Memory B cell (primary cell): ENCODE measurements at regions not wholly inside any gene's neighbourhood (a gene's known extent, or its start where the extent isn't known, plus 50 kb on each side); places are given as distances from the start of the nearest gene placed in this dataset.

Experiments
- ATAC-seq: fragments of 150-1000 bp; cut with Tn5 transposase; 2 replicates; pipeline ENCODE4 v1.10.0; 2021; ENCODE audit warnings: low read depth, mild to moderate bottlenecking, moderate library complexity
- DNase-seq, 2 donors: peaks; one replicate each; pipeline ENCODE4 v3.0.0; 2022; ENCODE audit warnings: low spot score in 2 of 2
- H3K27ac Mint-ChIP-seq: one replicate; pipeline ENCODE4 v1.8.0; 2022; ENCODE audit warnings: mild to moderate bottlenecking, moderate library complexity, mixed read lengths
- H3K27me3 Mint-ChIP-seq: one replicate; pipeline ENCODE4 v1.8.0; 2022; ENCODE audit warnings: mixed read lengths
- H3K36me3 Mint-ChIP-seq: one replicate; pipeline ENCODE4 v1.8.0; 2022; ENCODE audit warnings: mild to moderate bottlenecking, mixed read lengths
- H3K4me1 Mint-ChIP-seq: one replicate; pipeline ENCODE4 v1.8.0; 2022; ENCODE audit warnings: mixed read lengths
- H3K4me3 Mint-ChIP-seq: one replicate; pipeline ENCODE4 v1.8.0; 2022; ENCODE audit warnings: mild to moderate bottlenecking, moderate library complexity, mixed read lengths
- H3K9me3 Mint-ChIP-seq: one replicate; pipeline ENCODE4 v1.8.0; 2022; ENCODE audit warnings: mixed read lengths

- no peak for ATAC-seq
- Mint-ChIP-seq H3K27me3 (peaks cover 2% of the 10 kb centered on the region), H3K4me3 (no peak overlapping the region), H3K27ac (no peak overlapping the region), H3K4me1 (no peaks in the 10 kb centered on the region), H3K36me3 (no peaks in the 10 kb centered on the region), H3K9me3 (no peaks in the 10 kb centered on the region)
- no peak for DNase-seq
Observed at GRCh38 chr2:126317790-126318431, 338.0 kb upstream of the GYPC start.

- Mint-ChIP-seq H3K27me3 (peaks cover 5% of the 10 kb centered on the region), H3K4me1 (no peaks in the 10 kb centered on the region), H3K9me3 (peaks cover 2% of the 10 kb centered on the region), H3K4me3 (no peak overlapping the region), H3K27ac (no peak overlapping the region), H3K36me3 (no peaks in the 10 kb centered on the region)
- ATAC-seq = no peak
- DNase-seq = no peak
Observed at GRCh38 chr2:126322342-126322741, 333.6 kb upstream of the GYPC start.

- DNase-seq (no peak), ATAC-seq (no peak)
- no peak overlapping the region for H3K4me3 Mint-ChIP-seq
- peaks cover 2% of the 10 kb centered on the region for H3K9me3 Mint-ChIP-seq
- H3K27ac Mint-ChIP-seq = no peak overlapping the region
- no peaks in the 10 kb centered on the region for H3K36me3 Mint-ChIP-seq
- H3K4me1 Mint-ChIP-seq = no peaks in the 10 kb centered on the region
- peaks cover 3% of the 10 kb centered on the region for H3K27me3 Mint-ChIP-seq
Observed at GRCh38 chr2:126325202-126325601, 330.8 kb upstream of the GYPC start.

- Mint-ChIP-seq H3K9me3 (peaks cover 17% of the 10 kb centered on the region), H3K4me1 (no peaks in the 10 kb centered on the region), H3K27ac (no peak overlapping the region), H3K4me3 (no peak overlapping the region), H3K27me3 (peaks cover 3% of the 10 kb centered on the region), H3K36me3 (no peaks in the 10 kb centered on the region)
- DNase-seq (no peak), ATAC-seq (no peak)
Observed at GRCh38 chr2:126329173-126329572, 326.8 kb upstream of the GYPC start.

- H3K27ac Mint-ChIP-seq = no peak overlapping the region
Observed at GRCh38 chr2:126342457-126342856, 313.5 kb upstream of the GYPC start.

GRCh38 chr2:126343136-126343535 is 312.8 kb upstream of the GYPC start:
- Mint-ChIP-seq H3K27me3 (no peaks in the 10 kb centered on the region), H3K4me1 (no peaks in the 10 kb centered on the region), H3K27ac (no peak overlapping the region), H3K4me3 (no peak overlapping the region), H3K9me3 (peaks cover 2% of the 10 kb centered on the region), H3K36me3 (no peaks in the 10 kb centered on the region)
- ATAC-seq (no peak), DNase-seq (no peak)

More at GRCh38 chr2:126342457-126342856, 313.5 kb upstream of the GYPC start:
- ATAC-seq = no peak
- Mint-ChIP-seq H3K36me3 (no peaks in the 10 kb centered on the region), H3K9me3 (peaks cover 2% of the 10 kb centered on the region), H3K4me1 (no peaks in the 10 kb centered on the region), H3K27me3 (no peaks in the 10 kb centered on the region), H3K4me3 (no peak overlapping the region)
- DNase-seq = no peak

- Mint-ChIP-seq H3K4me3 (no peak overlapping the region), H3K27me3 (no peaks in the 10 kb centered on the region), H3K4me1 (no peaks in the 10 kb centered on the region), H3K36me3 (no peaks in the 10 kb centered on the region), H3K9me3 (peaks cover 2% of the 10 kb centered on the region), H3K27ac (no peak overlapping the region)
- DNase-seq = no peak
- ATAC-seq = no peak
Observed at GRCh38 chr2:126344493-126344892, 311.5 kb upstream of the GYPC start.

- ATAC-seq (no peak), DNase-seq (no peak)
- Mint-ChIP-seq H3K4me1 (no peaks in the 10 kb centered on the region), H3K9me3 (peaks cover 2% of the 10 kb centered on the region), H3K36me3 (no peaks in the 10 kb centered on the region), H3K27ac (no peak overlapping the region), H3K4me3 (no peak overlapping the region), H3K27me3 (no peaks in the 10 kb centered on the region)
Observed at GRCh38 chr2:126345691-126346090, 310.3 kb upstream of the GYPC start.

- DNase-seq (no peak), ATAC-seq (no peak)
- Mint-ChIP-seq H3K9me3 (no peaks in the 10 kb centered on the region), H3K27ac (no peak overlapping the region), H3K4me3 (no peak overlapping the region), H3K27me3 (peaks cover 3% of the 10 kb centered on the region), H3K36me3 (no peaks in the 10 kb centered on the region), H3K4me1 (no peaks in the 10 kb centered on the region)
Observed at GRCh38 chr2:126356631-126357030, 299.3 kb upstream of the GYPC start.

GRCh38 chr2:126358122-126358521 is 297.8 kb upstream of the GYPC start:
- H3K27ac Mint-ChIP-seq = no peak overlapping the region
- ATAC-seq = no peak

GRCh38 chr2:126359494-126359893 is 296.5 kb upstream of the GYPC start:
- no peaks in the 10 kb centered on the region for H3K36me3 Mint-ChIP-seq
- DNase-seq (no peak), ATAC-seq (no peak)
- H3K4me1 Mint-ChIP-seq = no peaks in the 10 kb centered on the region
- no peak overlapping the region for H3K4me3 Mint-ChIP-seq
- no peaks in the 10 kb centered on the region for H3K9me3 Mint-ChIP-seq
- peaks cover 3% of the 10 kb centered on the region for H3K27me3 Mint-ChIP-seq
- no peak overlapping the region for H3K27ac Mint-ChIP-seq

More at GRCh38 chr2:126358122-126358521, 297.8 kb upstream of the GYPC start:
- Mint-ChIP-seq H3K36me3 (no peaks in the 10 kb centered on the region), H3K27me3 (peaks cover 3% of the 10 kb centered on the region), H3K9me3 (no peaks in the 10 kb centered on the region), H3K4me3 (no peak overlapping the region), H3K4me1 (no peaks in the 10 kb centered on the region)
- no peak for DNase-seq

GRCh38 chr2:126367361-126367760 is 288.6 kb upstream of the GYPC start:
- DNase-seq (no peak), ATAC-seq (no peak)
- Mint-ChIP-seq H3K4me1 (no peaks in the 10 kb centered on the region), H3K9me3 (no peaks in the 10 kb centered on the region), H3K27ac (no peak overlapping the region), H3K4me3 (no peak overlapping the region), H3K27me3 (no peaks in the 10 kb centered on the region), H3K36me3 (no peaks in the 10 kb centered on the region)

GRCh38 chr2:126368758-126369157 is 287.2 kb upstream of the GYPC start:
- H3K4me1 Mint-ChIP-seq = no peaks in the 10 kb centered on the region
- no peaks in the 10 kb centered on the region for H3K27me3 Mint-ChIP-seq
- no peaks in the 10 kb centered on the region for H3K9me3 Mint-ChIP-seq
- DNase-seq (no peak), ATAC-seq (no peak)
- H3K4me3 Mint-ChIP-seq = no peak overlapping the region
- no peak overlapping the region for H3K27ac Mint-ChIP-seq
- no peaks in the 10 kb centered on the region for H3K36me3 Mint-ChIP-seq

GRCh38 chr2:126370201-126370600 is 285.8 kb upstream of the GYPC start:
- H3K9me3 Mint-ChIP-seq = no peaks in the 10 kb centered on the region
- H3K27me3 Mint-ChIP-seq = no peaks in the 10 kb centered on the region
- no peak for ATAC-seq
- H3K27ac Mint-ChIP-seq = no peak overlapping the region
- H3K4me3 Mint-ChIP-seq = no peak overlapping the region
- no peak for DNase-seq
- H3K4me1 Mint-ChIP-seq = no peaks in the 10 kb centered on the region
- H3K36me3 Mint-ChIP-seq = no peaks in the 10 kb centered on the region

GRCh38 chr2:126372406-126372805 is 283.6 kb upstream of the GYPC start:
- H3K4me1 Mint-ChIP-seq = no peaks in the 10 kb centered on the region
- no peak for ATAC-seq
- DNase-seq = no peak
- H3K9me3 Mint-ChIP-seq = no peaks in the 10 kb centered on the region
- H3K27ac Mint-ChIP-seq = no peak overlapping the region
- H3K4me3 Mint-ChIP-seq = no peak overlapping the region
- H3K36me3 Mint-ChIP-seq = no peaks in the 10 kb centered on the region
- no peaks in the 10 kb centered on the region for H3K27me3 Mint-ChIP-seq
